GM19397 (cell line): ENCODE measurements at regions not wholly inside any gene's neighbourhood (a gene's known extent, or its start where the extent isn't known, plus 50 kb on each side); places are given as distances from the start of the nearest gene placed in this dataset.

Source experiments
- ATAC-seq: cut with Tn5 transposase; IDR thresholded peaks from one replicate; pipeline ENCODE4 v1.9.1; 2021; ENCODE audit warnings: mild to moderate bottlenecking, moderate library complexity; ENCODE audit not compliant: unreplicated experiment

GRCh38 chr5:173796721-173797495 lies 91.2 kb upstream of the CPEB4 start:
- no peak for ATAC-seq

GRCh38 chr5:173798127-173798810 lies 89.9 kb upstream of the CPEB4 start:
- no peak for ATAC-seq

GRCh38 chr5:173800340-173800739 lies 87.8 kb upstream of the CPEB4 start:
- no peak for ATAC-seq

GRCh38 chr5:173801006-173801405 lies 87.1 kb upstream of the CPEB4 start:
- no peak for ATAC-seq

- no peak for ATAC-seq
These were observed 85.4 kb upstream of the CPEB4 start for GRCh38 chr5:173802670-173803165.

- no peak for ATAC-seq
These were observed 83.6 kb upstream of the CPEB4 start for GRCh38 chr5:173804579-173804978.

GRCh38 chr5:173806270-173807035 lies 81.7 kb upstream of the CPEB4 start:
- ATAC-seq, result no peak

GRCh38 chr5:173807181-173807655 lies 80.9 kb upstream of the CPEB4 start:
- no peak for ATAC-seq

GRCh38 chr5:173808079-173808808 lies 79.9 kb upstream of the CPEB4 start:
- ATAC-seq, result no peak

- no peak for ATAC-seq
These were observed 79.1 kb upstream of the CPEB4 start for GRCh38 chr5:173809014-173809413.

- no peak for ATAC-seq
These were observed 75.2 kb upstream of the CPEB4 start for GRCh38 chr5:173812811-173813550.

GRCh38 chr5:173814053-173814452 lies 74.1 kb upstream of the CPEB4 start:
- ATAC-seq, result no peak

GRCh38 chr5:173815571-173815970 lies 72.6 kb upstream of the CPEB4 start:
- ATAC-seq, result no peak

- no peak for ATAC-seq
These were observed 71.4 kb upstream of the CPEB4 start for GRCh38 chr5:173816728-173817127.

- ATAC-seq, result no peak
These were observed 70.6 kb upstream of the CPEB4 start for GRCh38 chr5:173817561-173817960.

GRCh38 chr5:173819521-173819920 lies 68.6 kb upstream of the CPEB4 start:
- no peak for ATAC-seq

- ATAC-seq, result no peak
These were observed 64.9 kb upstream of the CPEB4 start for GRCh38 chr5:173823274-173823644.

GRCh38 chr5:173823721-173824567 lies 64.2 kb upstream of the CPEB4 start:
- no peak for ATAC-seq

GRCh38 chr5:173825215-173825865 lies 62.8 kb upstream of the CPEB4 start:
- ATAC-seq, result no peak
